ENCODE measurements at regions not wholly inside any gene's neighbourhood (a gene's known extent, or its start where the extent isn't known, plus 50 kb on each side); places are given as distances from the start of the nearest gene placed in this dataset.

- Histone ChIP-seq H3K4me3 (no peak overlapping the region), H3K9me3 (no peaks in the 10 kb centered on the region), H3K27me3 (no peaks in the 10 kb centered on the region), H3K36me3 (no peaks in the 10 kb centered on the region), H3K27ac (no peak overlapping the region), H3K4me1 (peaks cover 4 to 24% (median 14%) of the 10 kb centered on the region in 4 donors)
- DNase-seq, result no peak
- in situ Hi-C loops (cut with MboI; ENCODE audit: low pct_ligation_motif_present in 1 of 4, low pct_unique_long_range_greater_than_20kb in 1 of 4, low sequenced_read_pairs in 3 of 4), result loop anchor here in 3 of 4 donors (25.0 kb wide), 2 partner anchors 540 to 635 kb away; no protein-coding TSS in a partner anchor
- no peak for TF ChIP-seq POLR2A (IDR thresholded peaks at IDR 0.05)
- no peak for TF ChIP-seq CTCF (IDR thresholded peaks at IDR 0.05)
- WGBS, 2 donors (ENCODE audit: low coverage in 1 of 2), result 76 to 100% methylated on average over 1 to 2 of the region's 2 CpGs
- intact Hi-C loops (cut with DNase I; ENCODE audit: low total_unique reads), result loop anchor here (10.0 kb wide), 1 partner anchor 63 kb away; the partner anchor contains the start of gene CXCL12
Observed at GRCh38 chr10:44322137-44322536, 62.8 kb downstream of the CXCL12 start.

GRCh38 chr10:44320756-44321155 lies 64.1 kb downstream of the CXCL12 start:
- Histone ChIP-seq H3K36me3 (no peaks in the 10 kb centered on the region), H3K27me3 (no peaks in the 10 kb centered on the region), H3K27ac (no peak overlapping the region), H3K4me3 (no peak overlapping the region), H3K4me1 (peaks cover 4 to 15% (median 9%) of the 10 kb centered on the region in 4 donors), H3K9me3 (no peaks in the 10 kb centered on the region)
- intact Hi-C loops (cut with DNase I; ENCODE audit: low total_unique reads), result loop anchor here (10.0 kb wide), 1 partner anchor 64 kb away; the partner anchor contains the start of gene CXCL12
- in situ Hi-C loops (cut with MboI; ENCODE audit: low pct_ligation_motif_present in 1 of 4, low pct_unique_long_range_greater_than_20kb in 1 of 4, low sequenced_read_pairs in 3 of 4), result loop anchor here in 3 of 4 donors (25.0 kb wide), 2 partner anchors 542 to 633 kb away; no protein-coding TSS in a partner anchor
- no peak for TF ChIP-seq EP300 (IDR thresholded peaks at IDR 0.05; ENCODE audit: low read depth)
- TF ChIP-seq POLR2A (IDR thresholded peaks at IDR 0.05), result no peak
- TF ChIP-seq POLR2AphosphoS5 (IDR thresholded peaks at IDR 0.05), result no peak
- TF ChIP-seq CTCF (IDR thresholded peaks at IDR 0.05), result no peak
- 52 to 97% methylated on average over 3 of the region's 3 CpGs for WGBS, 2 donors (ENCODE audit: low coverage in 1 of 2)
- no peak for DNase-seq

GRCh38 chr10:44317856-44318255 lies 67.0 kb downstream of the CXCL12 start:
- DNase-seq, result no peak
- Histone ChIP-seq H3K4me1 (no peaks in the 10 kb centered on the region), H3K9me3 (no peaks in the 10 kb centered on the region), H3K27ac (no peak overlapping the region), H3K27me3 (no peaks in the 10 kb centered on the region), H3K36me3 (no peaks in the 10 kb centered on the region), H3K4me3 (no peak overlapping the region)
- intact Hi-C loops (cut with DNase I; ENCODE audit: low total_unique reads), result loop anchor here (10.0 kb wide), 1 partner anchor 643 kb away; no protein-coding TSS in a partner anchor
- TF ChIP-seq EP300 (IDR thresholded peaks at IDR 0.05; ENCODE audit: low read depth) (no peak), CTCF (IDR thresholded peaks at IDR 0.05) (no peak), POLR2A (IDR thresholded peaks at IDR 0.05) (no peak), POLR2AphosphoS5 (IDR thresholded peaks at IDR 0.05) (no peak)
- 72 to 87% methylated on average over 3 of the region's 3 CpGs for WGBS, 2 donors (ENCODE audit: low coverage in 1 of 2)
- in situ Hi-C loops (cut with MboI; ENCODE audit: low pct_ligation_motif_present in 1 of 4, low pct_unique_long_range_greater_than_20kb in 1 of 4, low sequenced_read_pairs in 3 of 4), result loop anchor here in 3 of 4 donors (25.0 kb wide), 2 partner anchors 544 to 631 kb away; no protein-coding TSS in a partner anchor

- Histone ChIP-seq H3K9me3 (no peaks in the 10 kb centered on the region), H3K27me3 (no peaks in the 10 kb centered on the region), H3K36me3 (no peaks in the 10 kb centered on the region), H3K27ac (no peak overlapping the region), H3K4me1 (no peaks in the 10 kb centered on the region), H3K4me3 (no peak overlapping the region)
- no peak for TF ChIP-seq CTCF (IDR thresholded peaks at IDR 0.05)
- intact Hi-C loops (cut with DNase I; ENCODE audit: low total_unique reads) (loop anchor here (10.0 kb wide), 1 partner anchor 642 kb away; no protein-coding TSS in a partner anchor), in situ Hi-C loops (cut with MboI; ENCODE audit: low pct_ligation_motif_present in 1 of 4, low pct_unique_long_range_greater_than_20kb in 1 of 4, low sequenced_read_pairs in 3 of 4) (loop anchor here in 3 of 4 donors (25.0 kb wide), 2 partner anchors 545 to 630 kb away; no protein-coding TSS in a partner anchor)
- 91 to 100% methylated on average over 7 to 8 of the region's 8 CpGs for WGBS, 2 donors (ENCODE audit: low coverage in 1 of 2)
- no peak for DNase-seq
Observed at GRCh38 chr10:44316922-44317215, 68.0 kb downstream of the CXCL12 start.

All from transverse colon (tissue), 4 donors.